ENCODE measurements at regions not wholly inside any gene's neighbourhood (a gene's known extent, or its start where the extent isn't known, plus 50 kb on each side); places are given as distances from the start of the nearest gene placed in this dataset.

GRCh38 chr6:115832786-115833185 is 227.9 kb downstream of the FRK start (continued):
- TF ChIP-seq ETS1 (IDR thresholded peaks at IDR 0.05) (no peak), NANOG (IDR thresholded peaks at IDR 0.05; ENCODE audit: borderline replicate concordance) (no peak), STAT1 (IDR thresholded peaks at IDR 0.05; ENCODE audit: unreplicated experiment) (no peak), POLR2AphosphoS5 (IDR thresholded peaks at IDR 0.05; ENCODE audit: low read depth) (no peak), EZH2phosphoT487 (IDR thresholded peaks at IDR 0.05; ENCODE audit: unreplicated experiment) (no peak), JUNB (IDR thresholded peaks at IDR 0.05; ENCODE audit: unreplicated experiment) (no peak), ZNF331 (CRISPR knock-in tag; IDR thresholded peaks at IDR 0.05; ENCODE audit: low read depth) (no peak), EZH2 (IDR thresholded peaks at IDR 0.05; ENCODE audit: low read depth, unreplicated experiment) (no peak), CREB1 (CRISPR knock-in tag; IDR thresholded peaks at IDR 0.05; ENCODE audit: low read depth) (no peak)
- TF ChIP-seq, protein P1, sequence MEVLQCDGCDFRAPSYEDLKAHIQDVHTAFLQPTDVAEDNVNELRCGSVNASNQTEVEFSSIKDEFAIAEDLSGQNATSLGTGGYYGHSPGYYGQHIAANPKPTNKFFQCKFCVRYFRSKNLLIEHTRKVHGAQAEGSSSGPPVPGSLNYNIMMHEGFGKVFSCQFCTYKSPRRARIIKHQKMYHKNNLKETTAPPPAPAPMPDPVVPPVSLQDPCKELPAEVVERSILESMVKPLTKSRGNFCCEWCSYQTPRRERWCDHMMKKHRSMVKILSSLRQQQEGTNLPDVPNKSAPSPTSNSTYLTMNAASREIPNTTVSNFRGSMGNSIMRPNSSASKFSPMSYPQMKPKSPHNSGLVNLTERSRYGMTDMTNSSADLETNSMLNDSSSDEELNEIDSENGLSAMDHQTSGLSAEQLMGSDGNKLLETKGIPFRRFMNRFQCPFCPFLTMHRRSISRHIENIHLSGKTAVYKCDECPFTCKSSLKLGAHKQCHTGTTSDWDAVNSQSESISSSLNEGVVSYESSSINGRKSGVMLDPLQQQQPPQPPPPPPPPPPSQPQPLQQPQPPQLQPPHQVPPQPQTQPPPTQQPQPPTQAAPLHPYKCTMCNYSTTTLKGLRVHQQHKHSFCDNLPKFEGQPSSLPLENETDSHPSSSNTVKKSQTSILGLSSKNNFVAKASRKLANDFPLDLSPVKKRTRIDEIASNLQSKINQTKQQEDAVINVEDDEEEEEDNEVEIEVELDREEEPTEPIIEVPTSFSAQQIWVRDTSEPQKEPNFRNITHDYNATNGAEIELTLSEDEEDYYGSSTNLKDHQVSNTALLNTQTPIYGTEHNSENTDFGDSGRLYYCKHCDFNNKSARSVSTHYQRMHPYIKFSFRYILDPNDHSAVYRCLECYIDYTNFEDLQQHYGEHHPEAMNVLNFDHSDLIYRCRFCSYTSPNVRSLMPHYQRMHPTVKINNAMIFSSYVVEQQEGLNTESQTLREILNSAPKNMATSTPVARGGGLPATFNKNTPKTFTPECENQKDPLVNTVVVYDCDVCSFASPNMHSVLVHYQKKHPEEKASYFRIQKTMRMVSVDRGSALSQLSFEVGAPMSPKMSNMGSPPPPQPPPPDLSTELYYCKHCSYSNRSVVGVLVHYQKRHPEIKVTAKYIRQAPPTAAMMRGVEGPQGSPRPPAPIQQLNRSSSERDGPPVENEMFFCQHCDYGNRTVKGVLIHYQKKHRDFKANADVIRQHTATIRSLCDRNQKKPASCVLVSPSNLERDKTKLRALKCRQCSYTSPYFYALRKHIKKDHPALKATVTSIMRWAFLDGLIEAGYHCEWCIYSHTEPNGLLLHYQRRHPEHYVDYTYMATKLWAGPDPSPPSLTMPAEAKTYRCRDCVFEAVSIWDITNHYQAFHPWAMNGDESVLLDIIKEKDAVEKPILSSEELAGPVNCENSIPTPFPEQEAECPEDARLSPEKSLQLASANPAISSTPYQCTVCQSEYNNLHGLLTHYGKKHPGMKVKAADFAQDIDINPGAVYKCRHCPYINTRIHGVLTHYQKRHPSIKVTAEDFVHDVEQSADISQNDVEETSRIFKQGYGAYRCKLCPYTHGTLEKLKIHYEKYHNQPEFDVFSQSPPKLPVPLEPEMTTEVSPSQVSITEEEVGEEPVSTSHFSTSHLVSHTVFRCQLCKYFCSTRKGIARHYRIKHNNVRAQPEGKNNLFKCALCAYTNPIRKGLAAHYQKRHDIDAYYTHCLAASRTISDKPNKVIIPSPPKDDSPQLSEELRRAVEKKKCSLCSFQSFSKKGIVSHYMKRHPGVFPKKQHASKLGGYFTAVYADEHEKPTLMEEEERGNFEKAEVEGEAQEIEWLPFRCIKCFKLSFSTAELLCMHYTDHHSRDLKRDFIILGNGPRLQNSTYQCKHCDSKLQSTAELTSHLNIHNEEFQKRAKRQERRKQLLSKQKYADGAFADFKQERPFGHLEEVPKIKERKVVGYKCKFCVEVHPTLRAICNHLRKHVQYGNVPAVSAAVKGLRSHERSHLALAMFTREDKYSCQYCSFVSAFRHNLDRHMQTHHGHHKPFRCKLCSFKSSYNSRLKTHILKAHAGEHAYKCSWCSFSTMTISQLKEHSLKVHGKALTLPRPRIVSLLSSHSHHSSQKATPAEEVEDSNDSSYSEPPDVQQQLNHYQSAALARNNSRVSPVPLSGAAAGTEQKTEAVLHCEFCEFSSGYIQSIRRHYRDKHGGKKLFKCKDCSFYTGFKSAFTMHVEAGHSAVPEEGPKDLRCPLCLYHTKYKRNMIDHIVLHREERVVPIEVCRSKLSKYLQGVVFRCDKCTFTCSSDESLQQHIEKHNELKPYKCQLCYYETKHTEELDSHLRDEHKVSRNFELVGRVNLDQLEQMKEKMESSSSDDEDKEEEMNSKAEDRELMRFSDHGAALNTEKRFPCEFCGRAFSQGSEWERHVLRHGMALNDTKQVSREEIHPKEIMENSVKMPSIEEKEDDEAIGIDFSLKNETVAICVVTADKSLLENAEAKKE (CRISPR knock-in tag; IDR thresholded peaks at IDR 0.05) = no peak

GRCh38 chr6:115832186-115832585 is 228.5 kb downstream of the FRK start:
- no peaks in the 10 kb centered on the region for H3K79me2 ChIP-seq (replicated peaks; ENCODE audit: insufficient read depth)
- H3K27me3 Mint-ChIP-seq (ENCODE audit: insufficient read depth, low read depth, poor library complexity) = no peaks in the 10 kb centered on the region
- H3K9me3 Mint-ChIP-seq = peaks cover 12% of the 10 kb centered on the region
- DNase-seq (ENCODE audit: low spot score) = no peak
- H3K4me1 ChIP-seq (ENCODE audit: insufficient read depth) = peaks cover 5% of the 10 kb centered on the region; the same call in 1 of the 2 replicates
- H4K20me1 ChIP-seq (replicated peaks; ENCODE audit: insufficient read depth) = no peaks in the 10 kb centered on the region
- no peaks in the 10 kb centered on the region for H3K36me3 ChIP-seq (ENCODE audit: insufficient read depth)
- no peak overlapping the region for H3K27ac Mint-ChIP-seq
- no peak overlapping the region for H3K27ac ChIP-seq (ENCODE audit: low read depth)
- no peak for ATAC-seq
- H3K4me1 Mint-ChIP-seq = peaks cover 6% of the 10 kb centered on the region; the same call in 1 of the 3 replicates
- TF ChIP-seq, protein P2, sequence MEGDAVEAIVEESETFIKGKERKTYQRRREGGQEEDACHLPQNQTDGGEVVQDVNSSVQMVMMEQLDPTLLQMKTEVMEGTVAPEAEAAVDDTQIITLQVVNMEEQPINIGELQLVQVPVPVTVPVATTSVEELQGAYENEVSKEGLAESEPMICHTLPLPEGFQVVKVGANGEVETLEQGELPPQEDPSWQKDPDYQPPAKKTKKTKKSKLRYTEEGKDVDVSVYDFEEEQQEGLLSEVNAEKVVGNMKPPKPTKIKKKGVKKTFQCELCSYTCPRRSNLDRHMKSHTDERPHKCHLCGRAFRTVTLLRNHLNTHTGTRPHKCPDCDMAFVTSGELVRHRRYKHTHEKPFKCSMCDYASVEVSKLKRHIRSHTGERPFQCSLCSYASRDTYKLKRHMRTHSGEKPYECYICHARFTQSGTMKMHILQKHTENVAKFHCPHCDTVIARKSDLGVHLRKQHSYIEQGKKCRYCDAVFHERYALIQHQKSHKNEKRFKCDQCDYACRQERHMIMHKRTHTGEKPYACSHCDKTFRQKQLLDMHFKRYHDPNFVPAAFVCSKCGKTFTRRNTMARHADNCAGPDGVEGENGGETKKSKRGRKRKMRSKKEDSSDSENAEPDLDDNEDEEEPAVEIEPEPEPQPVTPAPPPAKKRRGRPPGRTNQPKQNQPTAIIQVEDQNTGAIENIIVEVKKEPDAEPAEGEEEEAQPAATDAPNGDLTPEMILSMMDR (conservative IDR thresholded peaks at IDR 0.05; ENCODE audit: low read depth in 2 of 2) = no peak
- TF ChIP-seq ETS1 (IDR thresholded peaks at IDR 0.05) = no peak
- no peak overlapping the region for H3K4me3 Mint-ChIP-seq
- H3K27me3 ChIP-seq (ENCODE audit: insufficient read depth) = no peaks in the 10 kb centered on the region
- no peak overlapping the region for H3K4me3 ChIP-seq
- no peaks in the 10 kb centered on the region for H3F3A ChIP-seq (replicated peaks; ENCODE audit: low read depth)
- H3K9me2 ChIP-seq (ENCODE audit: insufficient read depth) = no peaks in the 10 kb centered on the region
- no peak overlapping the region for H3K4me2 ChIP-seq
- no peak overlapping the region for H2AFZ ChIP-seq
- peaks cover 8% of the 10 kb centered on the region; the same call in 1 of the 3 replicates for H3K36me3 Mint-ChIP-seq (ENCODE audit: low read depth)

Data from GM23338 (cell line).